ENCODE measurements at regions not wholly inside any gene's neighbourhood (a gene's known extent, or its start where the extent isn't known, plus 50 kb on each side); places are given as distances from the start of the nearest gene placed in this dataset.

GRCh38 chr6:19324376-19324775 is 512.8 kb upstream of the ID4 start:
- TF ChIP-seq SP1 (IDR thresholded peaks at IDR 0.05) (no peak), ZNF384 (IDR thresholded peaks at IDR 0.05) (no peak), BHLHE40 (IDR thresholded peaks at IDR 0.05; ENCODE audit: borderline replicate concordance) (no peak), SUZ12 (IDR thresholded peaks at IDR 0.05) (no peak), CTBP1 (IDR thresholded peaks at IDR 0.05; ENCODE audit: borderline replicate concordance) (no peak), HDGF (IDR thresholded peaks at IDR 0.05; ENCODE audit: borderline replicate concordance) (no peak), FOXA1 (IDR thresholded peaks at IDR 0.05) (no peak), NFRKB (IDR thresholded peaks at IDR 0.05) (no peak), FOXM1 (IDR thresholded peaks at IDR 0.05; ENCODE audit: borderline replicate concordance) (no peak), TARDBP (IDR thresholded peaks at IDR 0.05) (no peak)

Data from HEK293T (cell line).